NCI-H2171 (cell line): ENCODE measurements at regions not wholly inside any gene's neighbourhood (a gene's known extent, or its start where the extent isn't known, plus 50 kb on each side); places are given as distances from the start of the nearest gene placed in this dataset.

Experiments
- DNase-seq: peaks from one replicate; lab custom pipeline; 2025; lab: John Stamatoyannopoulos, UW

GRCh38 chr9:32294106-32294505 is 90.3 kb upstream of the ACO1 start:
- no peak for DNase-seq

GRCh38 chr9:32300373-32300772 is 84.1 kb upstream of the ACO1 start:
- no peak for DNase-seq

- no peak for DNase-seq
Observed at GRCh38 chr9:32304495-32304894, 79.9 kb upstream of the ACO1 start.

- DNase-seq = no peak
Observed at GRCh38 chr9:32306006-32306405, 78.4 kb upstream of the ACO1 start.

GRCh38 chr9:32319312-32319929 is 65.0 kb upstream of the ACO1 start:
- DNase-seq = no peak

- no peak for DNase-seq
Observed at GRCh38 chr9:32322622-32323021, 61.8 kb upstream of the ACO1 start.

- DNase-seq = no peak
Observed at GRCh38 chr9:32326146-32326545, 58.3 kb upstream of the ACO1 start.

GRCh38 chr9:32331240-32331639 is 53.2 kb upstream of the ACO1 start:
- no peak for DNase-seq

- no peak for DNase-seq
Observed at GRCh38 chr9:32334112-32334511, 50.3 kb upstream of the ACO1 start.
